ENCODE measurements at regions not wholly inside any gene's neighbourhood (a gene's known extent, or its start where the extent isn't known, plus 50 kb on each side); places are given as distances from the start of the nearest gene placed in this dataset.
A peak's percentile ranks its signal among the peaks of the same experiment; 100 is the strongest.

- Mint-ChIP-seq H3K36me3 (ENCODE audit: low read depth) (no peaks in the 10 kb centered on the region), H3K27me3 (ENCODE audit: insufficient read depth) (no peaks in the 10 kb centered on the region), H3K4me1 (no peaks in the 10 kb centered on the region), H3K9me3 (no peaks in the 10 kb centered on the region), H3K4me3 (no peak overlapping the region), H3K27ac (no peak overlapping the region)
- no peaks in the 10 kb centered on the region for H3K9me3 ChIP-seq (ENCODE audit: control insufficient read depth, low read length)
- H3K9ac ChIP-seq (ENCODE audit: extremely low read depth, low read length, poor library complexity, severe bottlenecking): no peak overlapping the region
- peaks cover 22% of the 10 kb centered on the region for H3K27me3 ChIP-seq (ENCODE audit: control insufficient read depth, insufficient read depth, low read length, poor library complexity, severe bottlenecking)
- H3K4me1 ChIP-seq (ENCODE audit: control insufficient read depth, insufficient read depth, low read length): no peaks in the 10 kb centered on the region
- no peak overlapping the region for H3K27ac ChIP-seq (ENCODE audit: low read depth, low read length)
- no peak for DNase-seq
- H3K4me3 ChIP-seq (ENCODE audit: low read length): no peak overlapping the region
- 91 to 100% methylated on average over 2 of the region's 3 CpGs for WGBS, 2 experiments (ENCODE audit: insufficient coverage in 1 of 2, insufficient read length in 1 of 2)
- TF ChIP-seq CTCF (conservative IDR thresholded peaks at IDR 0.05): no peak
- H3K36me3 ChIP-seq (ENCODE audit: control insufficient read depth, insufficient read depth, low read length): no peaks in the 10 kb centered on the region
These were observed 683.7 kb downstream of the POM121L12 start for GRCh38 chr7:53719122-53719521.

- no peaks in the 10 kb centered on the region for H3K4me1 Mint-ChIP-seq
- Histone ChIP-seq H3K4me1 (ENCODE audit: control insufficient read depth, insufficient read depth, low read length) (no peaks in the 10 kb centered on the region), H3K9me3 (ENCODE audit: control insufficient read depth, low read length) (no peaks in the 10 kb centered on the region), H3K27me3 (ENCODE audit: control insufficient read depth, insufficient read depth, low read length, poor library complexity, severe bottlenecking) (no peaks in the 10 kb centered on the region), H3K36me3 (ENCODE audit: control insufficient read depth, insufficient read depth, low read length) (no peaks in the 10 kb centered on the region), H3K9ac (ENCODE audit: extremely low read depth, low read length, poor library complexity, severe bottlenecking) (no peak overlapping the region), H3K27ac (ENCODE audit: low read depth, low read length) (no peak overlapping the region), H3K4me3 (ENCODE audit: low read length) (no peak overlapping the region)
- TF ChIP-seq CTCF (conservative IDR thresholded peaks at IDR 0.05): no peak
- no peaks in the 10 kb centered on the region for H3K9me3 Mint-ChIP-seq
- WGBS, 2 experiments (ENCODE audit: insufficient coverage in 1 of 2, insufficient read length in 1 of 2): 90 to 100% methylated on average over 1 to 6 of the region's 6 CpGs
- no peak overlapping the region for H3K4me3 Mint-ChIP-seq
- no peak overlapping the region for H3K27ac Mint-ChIP-seq
- no peaks in the 10 kb centered on the region for H3K27me3 Mint-ChIP-seq (ENCODE audit: insufficient read depth)
- H3K36me3 Mint-ChIP-seq (ENCODE audit: low read depth): no peaks in the 10 kb centered on the region
- no peak for DNase-seq
These were observed 705.5 kb downstream of the POM121L12 start for GRCh38 chr7:53740971-53741370.

GRCh38 chr7:53743697-53744402 is 708.4 kb downstream of the POM121L12 start:
- H3K9me3 Mint-ChIP-seq: no peaks in the 10 kb centered on the region
- Histone ChIP-seq H3K27ac (ENCODE audit: low read depth, low read length) (no peak overlapping the region), H3K9me3 (ENCODE audit: control insufficient read depth, low read length) (no peaks in the 10 kb centered on the region), H3K4me1 (ENCODE audit: control insufficient read depth, insufficient read depth, low read length) (no peaks in the 10 kb centered on the region), H3K9ac (ENCODE audit: extremely low read depth, low read length, poor library complexity, severe bottlenecking) (no peak overlapping the region), H3K27me3 (ENCODE audit: control insufficient read depth, insufficient read depth, low read length, poor library complexity, severe bottlenecking) (no peaks in the 10 kb centered on the region), H3K4me3 (ENCODE audit: low read length) (no peak overlapping the region), H3K36me3 (ENCODE audit: control insufficient read depth, insufficient read depth, low read length) (no peaks in the 10 kb centered on the region)
- peak; percentile 64 for DNase-seq
- no peaks in the 10 kb centered on the region for H3K4me1 Mint-ChIP-seq
- H3K27ac Mint-ChIP-seq: no peak overlapping the region
- no peak for TF ChIP-seq CTCF (conservative IDR thresholded peaks at IDR 0.05)
- H3K4me3 Mint-ChIP-seq: no peak overlapping the region
- H3K27me3 Mint-ChIP-seq (ENCODE audit: insufficient read depth): no peaks in the 10 kb centered on the region
- 84 to 93% methylated on average over 5 to 8 of the region's 8 CpGs for WGBS, 2 experiments (ENCODE audit: insufficient coverage in 1 of 2, insufficient read length in 1 of 2)
- H3K36me3 Mint-ChIP-seq (ENCODE audit: low read depth): no peaks in the 10 kb centered on the region

Measured in endodermal cell (in vitro differentiated cells).